Nephron (organoid): ENCODE measurements at regions not wholly inside any gene's neighbourhood (a gene's known extent, or its start where the extent isn't known, plus 50 kb on each side); places are given as distances from the start of the nearest gene placed in this dataset.

Experiments used
- H3K27ac Mint-ChIP-seq, 3 experiments: 2 replicates each; pipeline ENCODE4 v1.8.0; 2020; ENCODE audit warnings: mixed read lengths in 3 of 3, mild to moderate bottlenecking in 2 of 3, moderate library complexity in 1 of 3
- H3K27me3 Mint-ChIP-seq: 2 replicates; pipeline ENCODE4 v1.8.0; 2021; ENCODE audit warnings: low read depth, mild to moderate bottlenecking, moderate library complexity, mixed read lengths
- H3K36me3 Mint-ChIP-seq: 2 replicates; pipeline ENCODE4 v1.8.0; 2020; ENCODE audit warnings: low read depth, mixed read lengths
- H3K4me1 Mint-ChIP-seq: 2 replicates; pipeline ENCODE4 v1.8.0; 2020; ENCODE audit warnings: mixed read lengths
- H3K4me3 Mint-ChIP-seq, 3 experiments: 2 replicates each; pipeline ENCODE4 v1.8.0; 2020; ENCODE audit warnings: mild to moderate bottlenecking in 3 of 3, mixed read lengths in 3 of 3, moderate library complexity in 2 of 3
- H3K9me3 Mint-ChIP-seq: 2 replicates; pipeline ENCODE4 v1.8.0; 2020; ENCODE audit warnings: mixed read lengths
- CTCF ChIP-seq, 3 experiments: fragments of 200-600 bp; sonication (generic); IDR thresholded peaks; one replicate each; pipeline ENCODE4 v1.5.0; 2021; ENCODE audit warnings: antibody characterized with exemption in 3 of 3; ENCODE audit not compliant: unreplicated experiment in 3 of 3

GRCh38 chr6:42512579-42512978 lies 51.2 kb upstream of the UBR2 start:
- Mint-ChIP-seq H3K27ac (peak overlapping the region; percentile 84 to 96 (median 96)), H3K36me3 (no peaks in the 10 kb centered on the region), H3K4me1 (peaks cover 26% of the 10 kb centered on the region), H3K4me3 (peak overlapping the region in 1 of 3 experiments; percentile 3), H3K27me3 (no peaks in the 10 kb centered on the region), H3K9me3 (no peaks in the 10 kb centered on the region)
- TF ChIP-seq CTCF (IDR thresholded peaks at IDR 0.05; ENCODE audit: unreplicated experiment in 3 of 3) = no peak

- H3K36me3 Mint-ChIP-seq = no peaks in the 10 kb centered on the region
- no peaks in the 10 kb centered on the region for H3K27me3 Mint-ChIP-seq
- H3K4me1 Mint-ChIP-seq = peaks cover 26% of the 10 kb centered on the region
- H3K9me3 Mint-ChIP-seq = no peaks in the 10 kb centered on the region
- no peak for TF ChIP-seq CTCF (IDR thresholded peaks at IDR 0.05; ENCODE audit: unreplicated experiment in 3 of 3)
- H3K27ac Mint-ChIP-seq = peak overlapping the region; percentile 84 to 96 (median 96)
- no peak overlapping the region for H3K4me3 Mint-ChIP-seq
These were observed 51.9 kb upstream of the UBR2 start for GRCh38 chr6:42511803-42512422.

GRCh38 chr6:42510795-42511194 lies 53.0 kb upstream of the UBR2 start:
- peak overlapping the region; percentile 64 to 81 (median 73) for H3K27ac Mint-ChIP-seq
- H3K27me3 Mint-ChIP-seq = no peaks in the 10 kb centered on the region
- H3K4me3 Mint-ChIP-seq = no peak overlapping the region
- no peak for TF ChIP-seq CTCF (IDR thresholded peaks at IDR 0.05; ENCODE audit: unreplicated experiment in 3 of 3)
- no peaks in the 10 kb centered on the region for H3K9me3 Mint-ChIP-seq
- no peaks in the 10 kb centered on the region for H3K36me3 Mint-ChIP-seq
- peaks cover 26% of the 10 kb centered on the region for H3K4me1 Mint-ChIP-seq

GRCh38 chr6:42509765-42510164 lies 54.1 kb upstream of the UBR2 start:
- peak overlapping the region; percentile 64 to 81 (median 73) for H3K27ac Mint-ChIP-seq
- peaks cover 26% of the 10 kb centered on the region for H3K4me1 Mint-ChIP-seq
- no peaks in the 10 kb centered on the region for H3K27me3 Mint-ChIP-seq
- TF ChIP-seq CTCF (IDR thresholded peaks at IDR 0.05; ENCODE audit: unreplicated experiment in 3 of 3) = no peak
- H3K9me3 Mint-ChIP-seq = no peaks in the 10 kb centered on the region
- H3K4me3 Mint-ChIP-seq = no peak overlapping the region
- H3K36me3 Mint-ChIP-seq = no peaks in the 10 kb centered on the region

GRCh38 chr6:42509256-42509655 lies 54.6 kb upstream of the UBR2 start:
- H3K9me3 Mint-ChIP-seq = no peaks in the 10 kb centered on the region

More at GRCh38 chr6:42509256-42509655, 54.6 kb upstream of the UBR2 start:
- Mint-ChIP-seq H3K4me1 (peaks cover 26% of the 10 kb centered on the region), H3K36me3 (no peaks in the 10 kb centered on the region), H3K27ac (peak overlapping the region; percentile 64 to 73 (median 66)), H3K4me3 (no peak overlapping the region), H3K27me3 (no peaks in the 10 kb centered on the region)
- no peak for TF ChIP-seq CTCF (IDR thresholded peaks at IDR 0.05; ENCODE audit: unreplicated experiment in 3 of 3)
